ENCODE measurements at regions not wholly inside any gene's neighbourhood (a gene's known extent, or its start where the extent isn't known, plus 50 kb on each side); places are given as distances from the start of the nearest gene placed in this dataset.

DNA sequence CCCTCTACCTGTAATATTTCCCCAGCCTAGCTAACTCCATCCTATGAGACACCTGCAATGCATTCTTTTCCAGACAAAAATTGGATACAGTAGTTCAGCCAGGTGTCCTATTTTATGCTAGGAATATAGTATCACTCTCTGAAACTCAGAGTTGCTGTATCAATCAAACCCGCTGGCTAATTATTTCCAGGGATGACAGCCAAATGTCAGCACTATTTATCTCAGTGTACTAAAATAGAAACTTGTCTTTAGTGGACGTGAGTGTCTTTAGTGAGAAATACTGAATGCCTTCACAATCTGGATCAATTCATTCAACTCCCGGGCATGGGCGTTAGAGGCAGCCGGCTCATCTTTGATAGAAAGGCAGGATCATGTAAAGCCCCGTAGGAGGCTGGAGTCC is 196.2 kb downstream of the RBM46 start:
- DNase-seq (ENCODE audit: low read depth) = no peak
- TF ChIP-seq CTCF (conservative IDR thresholded peaks at IDR 0.05; ENCODE audit: low read depth, low read length) = no peak
- H3K4me3 ChIP-seq (ENCODE audit: low read length) = no peak overlapping the region

DNA sequence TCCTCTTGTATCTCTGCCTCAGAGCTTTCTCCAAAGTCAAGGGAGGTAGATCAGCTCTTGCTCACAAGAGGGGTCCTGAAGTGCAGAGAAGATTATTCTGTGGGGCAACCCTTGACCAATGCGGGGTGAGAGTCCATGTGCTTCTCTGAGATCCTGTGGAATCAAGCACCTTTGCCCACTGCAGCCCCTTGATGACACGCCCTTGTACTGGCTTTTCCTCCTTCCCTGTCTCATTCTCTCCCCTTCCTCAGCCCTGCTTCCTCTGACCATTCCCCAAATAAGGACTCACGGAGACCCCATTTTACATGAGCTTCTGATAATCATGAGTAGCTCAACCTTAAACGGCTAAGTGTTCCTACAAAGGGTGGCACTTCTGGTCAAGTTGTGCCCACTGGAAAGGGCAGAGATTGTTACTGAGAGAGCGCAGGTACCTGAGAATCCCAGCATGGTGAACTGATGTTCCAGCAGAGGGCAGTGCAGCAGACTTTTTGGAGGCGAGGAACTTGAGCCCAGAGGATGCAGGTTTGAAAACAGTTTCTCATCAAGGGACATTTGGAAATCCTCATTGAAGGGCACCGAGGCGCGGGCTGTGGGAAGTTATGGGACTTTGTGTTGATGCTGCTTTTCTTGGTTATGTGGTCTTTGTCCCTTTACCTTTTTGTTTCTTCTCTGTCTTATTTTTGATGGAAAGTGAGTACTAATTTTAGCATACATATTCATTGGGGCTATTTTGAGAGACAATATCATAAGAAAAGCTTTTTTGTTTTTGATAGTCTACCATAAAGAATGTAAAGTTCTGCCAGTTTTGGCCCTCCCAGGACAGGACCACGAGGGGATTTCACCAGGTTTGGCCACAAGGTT is 201.3 kb downstream of the RBM46 start:
- TF ChIP-seq CTCF (conservative IDR thresholded peaks at IDR 0.05; ENCODE audit: low read depth, low read length) = peak; percentile 86
- H3K4me3 ChIP-seq (ENCODE audit: low read length) = no peak overlapping the region
- DNase-seq (ENCODE audit: low read depth) = peak; percentile 16

GRCh38 chr4:154983714-154984113 is 202.6 kb downstream of the RBM46 start:
- TF ChIP-seq CTCF (conservative IDR thresholded peaks at IDR 0.05; ENCODE audit: low read depth, low read length) = no peak
- no peak for DNase-seq (ENCODE audit: low read depth)
- H3K4me3 ChIP-seq (ENCODE audit: low read length) = no peak overlapping the region

DNA sequence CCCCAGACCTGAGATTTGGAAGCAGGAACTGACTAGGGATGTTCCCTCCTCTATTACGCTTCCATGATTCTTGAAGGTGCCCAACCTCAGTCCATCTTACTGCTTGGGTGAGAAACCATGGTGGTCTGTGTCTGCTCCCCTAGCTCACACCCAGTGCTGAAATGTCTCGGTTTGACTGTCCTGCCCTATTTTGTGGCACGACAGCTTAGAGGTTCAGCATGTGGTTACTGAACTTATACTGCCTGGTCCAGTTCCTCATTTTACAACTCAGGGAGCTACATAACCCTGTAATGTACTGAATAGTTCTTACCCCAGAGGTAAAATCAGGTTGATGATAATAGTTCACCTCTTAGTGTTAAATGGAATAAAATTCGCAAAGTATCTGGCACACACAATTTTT is 203.1 kb downstream of the RBM46 start:
- no peak for TF ChIP-seq CTCF (conservative IDR thresholded peaks at IDR 0.05; ENCODE audit: low read depth, low read length)
- no peak for DNase-seq (ENCODE audit: low read depth)
- H3K4me3 ChIP-seq (ENCODE audit: low read length) = no peak overlapping the region

- no peak for TF ChIP-seq CTCF (conservative IDR thresholded peaks at IDR 0.05; ENCODE audit: low read depth, low read length)
- H3K4me3 ChIP-seq (ENCODE audit: low read length) = no peak overlapping the region
- DNase-seq (ENCODE audit: low read depth) = no peak
Observed at GRCh38 chr4:154984616-154985015, 203.5 kb downstream of the RBM46 start.

- TF ChIP-seq CTCF (conservative IDR thresholded peaks at IDR 0.05; ENCODE audit: low read depth, low read length) = no peak
- H3K4me3 ChIP-seq (ENCODE audit: low read length) = no peak overlapping the region
- no peak for DNase-seq (ENCODE audit: low read depth)
Observed at GRCh38 chr4:154985673-154986072, 204.6 kb downstream of the RBM46 start.

- DNase-seq (ENCODE audit: low read depth) = no peak
- H3K4me3 ChIP-seq (ENCODE audit: low read length) = no peak overlapping the region
- no peak for TF ChIP-seq CTCF (conservative IDR thresholded peaks at IDR 0.05; ENCODE audit: low read depth, low read length)
Observed at GRCh38 chr4:154988511-154988910, 207.4 kb downstream of the RBM46 start.
